Skeletal muscle satellite cell (primary cell): ENCODE measurements at regions not wholly inside any gene's neighbourhood (a gene's known extent, or its start where the extent isn't known, plus 50 kb on each side); places are given as distances from the start of the nearest gene placed in this dataset.

Experiments used
- H3K27me3 ChIP-seq: 2 replicates; pipeline ENCODE4 v1.7.0; 2013; ENCODE audit warnings: low read length; ENCODE audit not compliant: control insufficient read depth, insufficient read depth
- H3K36me3 ChIP-seq: 2 replicates; pipeline ENCODE4 v1.7.0; 2013; ENCODE audit warnings: mild to moderate bottlenecking, control low read depth, low read length; ENCODE audit not compliant: insufficient read depth
- H3K4me1 ChIP-seq: 2 replicates; pipeline ENCODE4 v1.7.0; 2013; ENCODE audit warnings: low read length; ENCODE audit not compliant: control insufficient read depth, insufficient read depth
- H3K4me2 ChIP-seq: 2 replicates; pipeline ENCODE4 v1.7.0; 2013; ENCODE audit warnings: mild to moderate bottlenecking, low read length
- H3K4me3 ChIP-seq: 2 replicates; pipeline ENCODE4 v1.7.0; 2013; ENCODE audit warnings: low read length
- H3K9ac ChIP-seq: 2 replicates; pipeline ENCODE4 v1.7.0; 2013; ENCODE audit warnings: mild to moderate bottlenecking, low read depth, low read length, moderate library complexity
- H3K9me3 ChIP-seq: replicated peaks from 2 replicates; pipeline ENCODE4 v1.7.0; 2013; ENCODE audit warnings: mild to moderate bottlenecking, control low read depth, low read length

GRCh38 chr21:15528346-15528745 lies 201.4 kb upstream of the USP25 start:
- no peak overlapping the region for H3K4me3 ChIP-seq
- H3K4me2 ChIP-seq = no peak overlapping the region
- H3K4me1 ChIP-seq = no peaks in the 10 kb centered on the region
- H3K36me3 ChIP-seq = no peaks in the 10 kb centered on the region
- H3K9ac ChIP-seq = no peak overlapping the region
- no peaks in the 10 kb centered on the region for H3K9me3 ChIP-seq
- peaks cover 12% of the 10 kb centered on the region for H3K27me3 ChIP-seq

- H3K4me3 ChIP-seq = no peak overlapping the region
- no peaks in the 10 kb centered on the region for H3K9me3 ChIP-seq
- no peaks in the 10 kb centered on the region for H3K36me3 ChIP-seq
- peaks cover 10% of the 10 kb centered on the region for H3K27me3 ChIP-seq
- H3K4me2 ChIP-seq = no peak overlapping the region
- no peaks in the 10 kb centered on the region for H3K4me1 ChIP-seq
- H3K9ac ChIP-seq = no peak overlapping the region
Observed at GRCh38 chr21:15531986-15532385, 197.8 kb upstream of the USP25 start.

GRCh38 chr21:15533618-15534017 lies 196.2 kb upstream of the USP25 start:
- Histone ChIP-seq H3K9ac (no peak overlapping the region), H3K4me3 (no peak overlapping the region), H3K4me1 (no peaks in the 10 kb centered on the region), H3K9me3 (no peaks in the 10 kb centered on the region), H3K4me2 (no peak overlapping the region), H3K36me3 (no peaks in the 10 kb centered on the region), H3K27me3 (peaks cover 9% of the 10 kb centered on the region)

DNA sequence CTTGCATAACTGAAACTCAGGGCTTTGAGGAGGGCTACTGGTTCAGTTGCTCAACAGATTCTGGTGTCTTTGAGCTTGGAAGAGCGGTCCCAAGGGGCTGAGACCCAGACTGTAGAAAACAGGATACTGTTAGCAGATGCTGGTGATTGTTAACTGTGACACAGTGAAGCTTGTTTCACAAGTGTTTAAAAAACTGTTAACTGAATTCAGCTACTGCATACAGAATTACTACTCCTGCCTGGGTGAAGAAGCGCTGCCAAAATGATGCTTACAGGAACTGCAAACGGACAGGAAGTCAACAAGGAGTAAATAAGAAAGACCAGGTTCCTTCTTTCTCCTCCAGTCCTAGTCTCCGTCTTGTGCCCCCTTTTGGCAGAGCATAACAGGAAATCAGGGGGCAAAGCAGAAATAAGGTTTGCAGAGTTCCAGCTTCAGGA lies 195.3 kb upstream of the USP25 start:
- no peak overlapping the region for H3K4me2 ChIP-seq
- no peaks in the 10 kb centered on the region for H3K9me3 ChIP-seq
- no peak overlapping the region for H3K9ac ChIP-seq
- H3K4me3 ChIP-seq = no peak overlapping the region
- peaks cover 9% of the 10 kb centered on the region for H3K27me3 ChIP-seq
- no peaks in the 10 kb centered on the region for H3K4me1 ChIP-seq
- no peaks in the 10 kb centered on the region for H3K36me3 ChIP-seq

- Histone ChIP-seq H3K9me3 (no peaks in the 10 kb centered on the region), H3K9ac (no peak overlapping the region), H3K36me3 (no peaks in the 10 kb centered on the region), H3K4me3 (no peak overlapping the region), H3K27me3 (no peaks in the 10 kb centered on the region), H3K4me1 (no peaks in the 10 kb centered on the region), H3K4me2 (no peak overlapping the region)
Observed at GRCh38 chr21:15539376-15539775, 190.4 kb upstream of the USP25 start.

GRCh38 chr21:15543473-15543872 lies 186.3 kb upstream of the USP25 start:
- Histone ChIP-seq H3K4me1 (no peaks in the 10 kb centered on the region), H3K4me2 (no peak overlapping the region), H3K9ac (no peak overlapping the region), H3K4me3 (no peak overlapping the region), H3K9me3 (no peaks in the 10 kb centered on the region), H3K27me3 (no peaks in the 10 kb centered on the region), H3K36me3 (no peaks in the 10 kb centered on the region)

- Histone ChIP-seq H3K4me3 (no peak overlapping the region), H3K4me1 (no peaks in the 10 kb centered on the region), H3K27me3 (no peaks in the 10 kb centered on the region), H3K4me2 (no peak overlapping the region), H3K36me3 (no peaks in the 10 kb centered on the region), H3K9ac (no peak overlapping the region), H3K9me3 (no peaks in the 10 kb centered on the region)
Observed at GRCh38 chr21:15549671-15550070, 180.1 kb upstream of the USP25 start.

GRCh38 chr21:15552914-15553494 lies 176.8 kb upstream of the USP25 start:
- Histone ChIP-seq H3K4me2 (no peak overlapping the region), H3K9ac (no peak overlapping the region), H3K9me3 (no peaks in the 10 kb centered on the region)

GRCh38 chr21:15557925-15558324 lies 171.9 kb upstream of the USP25 start:
- H3K27me3 ChIP-seq = peaks cover 16% of the 10 kb centered on the region
- no peaks in the 10 kb centered on the region for H3K36me3 ChIP-seq
- H3K4me2 ChIP-seq = no peak overlapping the region
- H3K4me3 ChIP-seq = no peak overlapping the region
- H3K9me3 ChIP-seq = no peaks in the 10 kb centered on the region
- no peaks in the 10 kb centered on the region for H3K4me1 ChIP-seq
- no peak overlapping the region for H3K9ac ChIP-seq

More at GRCh38 chr21:15552914-15553494, 176.8 kb upstream of the USP25 start:
- no peaks in the 10 kb centered on the region for H3K4me1 ChIP-seq
- H3K27me3 ChIP-seq = peaks cover 2% of the 10 kb centered on the region
- H3K36me3 ChIP-seq = no peaks in the 10 kb centered on the region
- H3K4me3 ChIP-seq = no peak overlapping the region

DNA sequence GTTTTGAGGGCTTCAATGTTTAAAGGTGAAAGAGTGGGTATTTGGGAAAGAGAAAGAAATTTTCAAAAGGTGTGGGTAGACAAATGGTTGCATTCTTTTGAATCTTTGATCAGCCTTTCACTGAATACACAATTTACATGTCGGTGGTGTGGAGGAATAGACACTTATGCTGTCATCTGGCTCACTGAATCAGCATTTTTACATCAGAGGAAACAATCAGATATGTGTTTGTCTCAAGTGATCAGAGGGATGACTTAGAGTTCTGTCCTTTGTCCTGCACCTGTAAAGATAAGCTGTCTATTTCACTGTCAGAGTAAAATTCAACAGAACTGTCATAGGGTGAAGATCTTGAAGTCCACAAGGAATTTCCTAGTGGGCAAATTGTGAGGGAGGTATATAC lies 170.9 kb upstream of the USP25 start:
- H3K4me3 ChIP-seq = no peak overlapping the region
- no peak overlapping the region for H3K4me2 ChIP-seq
- no peaks in the 10 kb centered on the region for H3K36me3 ChIP-seq
- H3K27me3 ChIP-seq = peaks cover 16% of the 10 kb centered on the region
- H3K4me1 ChIP-seq = no peaks in the 10 kb centered on the region
- no peak overlapping the region for H3K9ac ChIP-seq
- no peaks in the 10 kb centered on the region for H3K9me3 ChIP-seq

- no peak overlapping the region for H3K4me3 ChIP-seq
Observed at GRCh38 chr21:15559660-15560059, 170.1 kb upstream of the USP25 start.

GRCh38 chr21:15560383-15561056 lies 169.3 kb upstream of the USP25 start:
- H3K27me3 ChIP-seq = peaks cover 23% of the 10 kb centered on the region
- no peak overlapping the region for H3K9ac ChIP-seq
- H3K4me3 ChIP-seq = no peak overlapping the region
- H3K9me3 ChIP-seq = no peaks in the 10 kb centered on the region
- no peaks in the 10 kb centered on the region for H3K36me3 ChIP-seq
- H3K4me1 ChIP-seq = no peaks in the 10 kb centered on the region
- H3K4me2 ChIP-seq = no peak overlapping the region

More at GRCh38 chr21:15559660-15560059, 170.1 kb upstream of the USP25 start:
- Histone ChIP-seq H3K36me3 (no peaks in the 10 kb centered on the region), H3K4me2 (no peak overlapping the region), H3K9ac (no peak overlapping the region), H3K9me3 (no peaks in the 10 kb centered on the region), H3K4me1 (no peaks in the 10 kb centered on the region), H3K27me3 (peaks cover 16% of the 10 kb centered on the region)
